Activated CD8-positive, alpha-beta T cell treated with anti-CD3 and anti-CD28 coated beads for 36 hours (primary cell): ENCODE measurements at regions not wholly inside any gene's neighbourhood (a gene's known extent, or its start where the extent isn't known, plus 50 kb on each side); places are given as distances from the start of the nearest gene placed in this dataset.

Source experiments
- ATAC-seq: fragments of 200-7000 bp; cut with Tn5 transposase; one replicate; pipeline ENCODE4 v1.10.0; 2021; ENCODE audit warnings: mild to moderate bottlenecking, moderate library complexity
- CTCF ChIA-PET: fragments of 350-600 bp; sonication (Branson Sonifier 250); formaldehyde crosslinking; loops from one replicate; lab custom pipeline; 2021; ENCODE audit warnings: antibody characterized with exemption; lab: Charles Lee
- POLR2A ChIA-PET: fragments of 350-600 bp; sonication (Branson Sonifier 250); formaldehyde crosslinking; loops from one replicate; lab custom pipeline; 2021; ENCODE audit warnings: antibody characterized with exemption; lab: Charles Lee
- DNase-seq: peaks from one replicate; pipeline ENCODE4 v3.0.0-alpha.2; 2020
- H3K27ac Mint-ChIP-seq: one replicate; pipeline ENCODE4 v1.8.0; 2021; ENCODE audit warnings: mild to moderate bottlenecking, mixed read lengths
- H3K27me3 Mint-ChIP-seq: one replicate; pipeline ENCODE4 v1.8.0; 2021; ENCODE audit warnings: mixed read lengths
- H3K36me3 Mint-ChIP-seq: one replicate; pipeline ENCODE4 v1.8.0; 2021; ENCODE audit warnings: low read depth, mixed read lengths
- H3K4me1 Mint-ChIP-seq: one replicate; pipeline ENCODE4 v1.8.0; 2021; ENCODE audit warnings: low read depth, mixed read lengths
- H3K4me3 Mint-ChIP-seq: one replicate; pipeline ENCODE4 v1.8.0; 2021; ENCODE audit warnings: mild to moderate bottlenecking, moderate library complexity, mixed read lengths
- H3K9me3 Mint-ChIP-seq: one replicate; pipeline ENCODE4 v1.8.0; 2021; ENCODE audit warnings: mixed read lengths
- CTCF ChIP-seq: fragments of 200-600 bp; IDR thresholded peaks from one replicate; pipeline ENCODE4 v1.8.0; 2022; ENCODE audit warnings: antibody characterized with exemption, mild to moderate bottlenecking
- intact Hi-C: fragments of 100-400 bp; cut with micrococcal nuclease; formaldehyde crosslinking; loops from one replicate; pipeline ENCODE4 v1.10.0; 2022

GRCh38 chr3:34207002-34207401 is 408.6 kb downstream of the PDCD6IP start:
- Mint-ChIP-seq H3K27ac (no peak overlapping the region), H3K9me3 (no peaks in the 10 kb centered on the region), H3K27me3 (no peaks in the 10 kb centered on the region), H3K4me3 (no peak overlapping the region), H3K36me3 (no peaks in the 10 kb centered on the region), H3K4me1 (no peaks in the 10 kb centered on the region)
- ChIA-PET CTCF (no interaction called here), POLR2A (no interaction called here)
- intact Hi-C loops = no loop called here
- no peak for DNase-seq
- ATAC-seq = no peak
- no peak for TF ChIP-seq CTCF

- no peak for TF ChIP-seq CTCF
- intact Hi-C loops = no loop called here
Measured at GRCh38 chr3:34207806-34208205, 409.4 kb downstream of the PDCD6IP start.

GRCh38 chr3:34212175-34212574 is 413.7 kb downstream of the PDCD6IP start:
- TF ChIP-seq CTCF = no peak
- H3K4me1 Mint-ChIP-seq = no peaks in the 10 kb centered on the region
- ChIA-PET CTCF (interaction anchor here (1.5 kb wide), 1 partner anchor 329 kb away, joined by 3 read pairs; no protein-coding TSS in a partner anchor), POLR2A (no interaction called here)
- intact Hi-C loops = no loop called here
- no peaks in the 10 kb centered on the region for H3K9me3 Mint-ChIP-seq
- H3K27ac Mint-ChIP-seq = no peak overlapping the region
- ATAC-seq (no peak), DNase-seq (no peak)
- no peak overlapping the region for H3K4me3 Mint-ChIP-seq
- H3K36me3 Mint-ChIP-seq = no peaks in the 10 kb centered on the region
- H3K27me3 Mint-ChIP-seq = no peaks in the 10 kb centered on the region

More at GRCh38 chr3:34207806-34208205, 409.4 kb downstream of the PDCD6IP start:
- ATAC-seq (no peak), DNase-seq (no peak)
- no peaks in the 10 kb centered on the region for H3K27me3 Mint-ChIP-seq
- no peaks in the 10 kb centered on the region for H3K36me3 Mint-ChIP-seq
- no peak overlapping the region for H3K4me3 Mint-ChIP-seq
- ChIA-PET POLR2A (no interaction called here), CTCF (no interaction called here)
- no peak overlapping the region for H3K27ac Mint-ChIP-seq
- H3K9me3 Mint-ChIP-seq = no peaks in the 10 kb centered on the region
- no peaks in the 10 kb centered on the region for H3K4me1 Mint-ChIP-seq

GRCh38 chr3:34212656-34213055 is 414.2 kb downstream of the PDCD6IP start:
- Mint-ChIP-seq H3K27ac (no peak overlapping the region), H3K9me3 (no peaks in the 10 kb centered on the region), H3K4me1 (no peaks in the 10 kb centered on the region), H3K4me3 (no peak overlapping the region), H3K36me3 (no peaks in the 10 kb centered on the region), H3K27me3 (no peaks in the 10 kb centered on the region)
- intact Hi-C loops = no loop called here
- POLR2A ChIA-PET = no interaction called here
- TF ChIP-seq CTCF = no peak
- DNase-seq (no peak), ATAC-seq (no peak)
- CTCF ChIA-PET = interaction anchor here (1.5 kb wide), 1 partner anchor 330 kb away, joined by 3 read pairs; no protein-coding TSS in a partner anchor

- no peak for ATAC-seq
- intact Hi-C loops = no loop called here
- no peaks in the 10 kb centered on the region for H3K27me3 Mint-ChIP-seq
Measured at GRCh38 chr3:34213478-34213877, 415.0 kb downstream of the PDCD6IP start.

More at GRCh38 chr3:34213478-34213877, 415.0 kb downstream of the PDCD6IP start:
- Mint-ChIP-seq H3K27ac (no peak overlapping the region), H3K4me1 (no peaks in the 10 kb centered on the region), H3K4me3 (no peak overlapping the region), H3K36me3 (no peaks in the 10 kb centered on the region), H3K9me3 (no peaks in the 10 kb centered on the region)
- ChIA-PET POLR2A (no interaction called here), CTCF (no interaction called here)
- TF ChIP-seq CTCF = no peak
- no peak for DNase-seq
